HCT116 (cell line): ENCODE measurements at regions not wholly inside any gene's neighbourhood (a gene's known extent, or its start where the extent isn't known, plus 50 kb on each side); places are given as distances from the start of the nearest gene placed in this dataset.
"Not testable (repeated sequence)": the region's sequence is repeated elsewhere in the genome, so short reads cannot be mapped to it uniquely, and the experiment has no call there.

Experiments
- ATAC-seq: fragments of 200-7000 bp; cut with Tn5 transposase; 2 replicates; pipeline ENCODE4 v1.9.1; 2020; ENCODE audit warnings: mild to moderate bottlenecking, moderate library complexity
- BruUV-seq: library from RNA; stranded (reverse); fragments of 400-500 nt; replicated peaks from 2 replicates; lab custom pipeline; 2021; lab: Mats Ljungman, UMichigan
- CTCF ChIA-PET: fragments of 300-600 bp; sonication (Branson Sonifier 250); formaldehyde crosslinking; loops from one replicate; lab custom pipeline; 2021; ENCODE audit warnings: antibody characterized with exemption; lab: Charles Lee
- POLR2A ChIA-PET: fragments of 300-600, 350-600 bp; sonication (Branson Sonifier 250); formaldehyde crosslinking; loops from one replicate; lab custom pipeline; 2021; ENCODE audit warnings: antibody characterized with exemption; lab: Charles Lee
- RAD21 ChIA-PET, 2 experiments: fragments of 300-600 bp; sonication (Branson Sonifier 250); formaldehyde crosslinking; loops; one replicate each; lab custom pipeline; 2023; ENCODE audit warnings: low total read pairs in 2 of 2; ENCODE audit not compliant: uncharacterized antibody in 2 of 2, unreplicated experiment in 2 of 2, low non-redundant PET in 1 of 2; lab: Charles Lee
- DNase-seq: peaks from one replicate; pipeline ENCODE4 v3.0.0-alpha.2; 2010; ENCODE audit warnings: low read depth, low spot score
- H2AFZ ChIP-seq: fragments of 200-600 bp; shearing (Covaris generic), sonication (generic); 2 replicates; pipeline ENCODE4 v1.6.1; 2017; ENCODE audit warnings: low read depth, mixed run types, mixed read lengths, antibody characterized with exemption, low read length; ENCODE audit not compliant: poor library complexity, severe bottlenecking
- H3K27ac ChIP-seq: 2 replicates; pipeline ENCODE4 v1.5.1; 2012; ENCODE audit warnings: low read depth, low read length
- H3K27me3 ChIP-seq: fragments of 200-600 bp; sonication (generic); 2 replicates; pipeline ENCODE4 v1.6.1; 2016; ENCODE audit warnings: mixed run types, low read length, mixed read lengths; ENCODE audit not compliant: insufficient read depth
- H3K36me3 ChIP-seq, 2 experiments: fragments of 200-500 bp in 1 of 2; fragments of 200-600 bp in 1 of 2; sonication (Bioruptor generic) in 1 of 2; sonication (generic) in 1 of 2; 2 replicates each; pipeline versions ENCODE4 v1.5.1 to v1.6.1; 2014 to 2016; ENCODE audit warnings: low read length in 2 of 2, inconsistent platforms in 1 of 2, mixed read lengths in 1 of 2, mixed run types in 1 of 2; ENCODE audit not compliant: insufficient read depth in 2 of 2, control insufficient read depth in 1 of 2
- H3K4me1 ChIP-seq, 2 experiments: fragments of 200-600 bp in 1 of 2; sonication (generic) in 1 of 2; 2 replicates each; pipeline versions ENCODE4 v1.5.1 to v1.6.1; 2012 to 2017; ENCODE audit warnings: low read length in 2 of 2, inconsistent platforms in 1 of 2, mild to moderate bottlenecking in 1 of 2, mixed read lengths in 1 of 2, mixed run types in 1 of 2, moderate library complexity in 1 of 2; ENCODE audit not compliant: insufficient read depth in 2 of 2, control insufficient read depth in 1 of 2
- H3K4me2 ChIP-seq: fragments of 200-600 bp; sonication (generic); 2 replicates; pipeline ENCODE4 v1.6.1; 2017; ENCODE audit warnings: mixed run types, low read length, mixed read lengths
- H3K4me3 ChIP-seq, 2 experiments: fragments of 200-600 bp in 1 of 2; sonication (generic) in 1 of 2; replicated peaks in 1 of 2; 2 replicates each; pipeline ENCODE4 v1.5.1; 2011 to 2016; ENCODE audit warnings: low read length in 2 of 2, control low read depth in 1 of 2, low read depth in 1 of 2, mild to moderate bottlenecking in 1 of 2, mixed read lengths in 1 of 2, mixed run types in 1 of 2
- H3K79me2 ChIP-seq: fragments of 200-600 bp; sonication (generic); 2 replicates; pipeline ENCODE4 v1.6.1; 2017; ENCODE audit warnings: mild to moderate bottlenecking, mixed run types, low read length, moderate library complexity, mixed read lengths; ENCODE audit not compliant: insufficient read depth
- H3K9ac ChIP-seq: fragments of 200-600 bp; sonication (generic); 2 replicates; pipeline ENCODE4 v1.6.1; 2016; ENCODE audit warnings: low read length, mixed read lengths
- H3K9me2 ChIP-seq: fragments of 200-600 bp; sonication (generic), shearing (Covaris generic); 2 replicates; pipeline ENCODE4 v1.6.1; 2017; ENCODE audit warnings: mixed run types, mild to moderate bottlenecking, moderate library complexity; ENCODE audit not compliant: insufficient read depth
- H3K9me3 ChIP-seq, 2 experiments: fragments of 200-500 bp in 1 of 2; fragments of 200-600 bp in 1 of 2; sonication (Bioruptor generic) in 1 of 2; sonication (generic) in 1 of 2; 2 replicates each; pipeline ENCODE4 v1.6.1; 2014 to 2017; ENCODE audit warnings: low read length in 2 of 2, mixed read lengths in 2 of 2, inconsistent platforms in 1 of 2, low read depth in 1 of 2, mild to moderate bottlenecking in 1 of 2, mixed run types in 1 of 2, moderate library complexity in 1 of 2; ENCODE audit not compliant: control insufficient read depth in 1 of 2, insufficient read depth in 1 of 2
- H4K20me1 ChIP-seq: fragments of 200-600 bp; sonication (generic), shearing (Covaris generic); 2 replicates; pipeline ENCODE4 v1.6.1; 2017; ENCODE audit warnings: mixed run types, mild to moderate bottlenecking, moderate library complexity; ENCODE audit not compliant: insufficient read depth
- POLR2A ChIP-seq: IDR thresholded peaks from 2 replicates; pipeline ENCODE4 v1.7.0; 2011; ENCODE audit warnings: borderline replicate concordance; ENCODE audit not compliant: insufficient read depth, insufficient read length; ENCODE audit errors: extremely low read depth
- TCF7L2 ChIP-seq: IDR thresholded peaks from 2 replicates; pipeline ENCODE4 v1.7.0; 2011; ENCODE audit warnings: borderline replicate concordance, inconsistent platforms; ENCODE audit not compliant: insufficient read depth, insufficient read length; ENCODE audit errors: extremely low read depth
- ZFX ChIP-seq: fragments of 450-650 bp; IDR thresholded peaks from 2 replicates; pipeline ENCODE4 v1.6.1; 2017
- intact Hi-C: fragments of 100-400 bp; cut with micrococcal nuclease; formaldehyde crosslinking; loops from 2 replicates; pipeline ENCODE4 v1.10.0; 2022
- TF ChIP-seq, protein P1 (sequence below): IDR thresholded peaks from 2 replicates; pipeline ENCODE4 v1.6.1; 2012

DNA sequence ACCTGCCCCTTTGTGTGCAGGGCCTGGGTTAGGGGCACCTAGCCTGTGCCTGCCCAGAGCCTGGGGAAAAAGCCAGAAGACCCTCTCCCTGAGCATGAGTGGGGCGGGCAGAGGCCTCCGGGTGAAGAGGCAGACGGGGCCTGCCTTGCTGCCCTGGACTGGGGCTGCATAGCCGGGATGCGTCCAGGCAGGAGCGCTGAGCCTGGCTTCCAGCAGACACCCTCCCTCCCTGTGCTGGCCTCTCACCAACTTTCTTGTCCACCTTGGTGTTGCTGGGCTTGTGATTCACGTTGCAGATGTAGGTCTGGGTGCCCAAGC, 216.1 kb downstream of the TMEM121 start (continued):
- TF ChIP-seq, protein P1, sequence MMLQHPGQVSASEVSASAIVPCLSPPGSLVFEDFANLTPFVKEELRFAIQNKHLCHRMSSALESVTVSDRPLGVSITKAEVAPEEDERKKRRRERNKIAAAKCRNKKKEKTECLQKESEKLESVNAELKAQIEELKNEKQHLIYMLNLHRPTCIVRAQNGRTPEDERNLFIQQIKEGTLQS: no peak
- no peak for TF ChIP-seq TCF7L2
- TF ChIP-seq POLR2A: no peak
- TF ChIP-seq ZFX: no peak
- TF ChIP-seq, all 23 proteins: peak for 0

DNA sequence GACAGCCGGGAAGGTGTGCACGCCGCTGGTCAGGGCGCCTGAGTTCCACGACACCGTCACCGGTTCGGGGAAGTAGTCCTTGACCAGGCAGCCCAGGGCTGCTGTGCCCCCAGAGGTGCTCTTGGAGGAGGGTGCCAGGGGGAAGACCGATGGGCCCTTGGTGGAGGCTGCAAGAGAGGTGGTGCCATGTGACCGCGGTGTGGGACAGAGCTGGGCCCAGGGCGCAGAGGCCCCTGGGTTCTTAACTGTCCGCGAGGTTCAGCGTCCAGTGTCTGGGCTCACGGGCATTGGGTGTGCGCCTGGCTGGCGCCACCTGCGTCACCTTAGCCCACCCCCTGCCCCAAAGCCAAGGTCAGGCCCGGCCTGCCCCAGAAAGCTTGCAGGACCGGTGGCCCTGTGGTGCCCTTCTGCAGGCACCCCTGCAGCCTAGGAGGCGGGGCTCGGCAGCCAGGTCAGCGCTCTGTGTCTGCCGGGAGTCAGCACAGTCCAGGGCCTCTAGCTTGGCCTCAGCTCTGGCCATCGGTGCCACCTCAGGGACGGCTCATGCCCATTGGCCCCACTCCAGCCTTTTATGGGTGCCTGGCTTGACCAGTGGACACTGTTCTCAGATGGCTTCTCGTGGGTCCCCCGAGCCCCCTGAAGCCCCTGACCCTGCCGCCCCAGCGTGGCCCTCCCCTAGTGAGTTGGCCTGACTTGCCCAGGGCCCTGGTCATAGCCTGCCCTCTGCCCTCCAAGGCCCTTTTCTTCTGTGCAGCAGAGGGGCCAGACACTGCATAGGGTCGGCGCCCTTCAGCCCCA, 216.7 kb downstream of the TMEM121 start:
- H3K36me3 ChIP-seq, H3K9me3 ChIP-seq, DNase-seq, H3K27ac ChIP-seq, H3K27me3 ChIP-seq, POLR2A ChIA-PET, H4K20me1 ChIP-seq, H3K9me2 ChIP-seq, BruUV-seq, H3K4me3 ChIP-seq, H2AFZ ChIP-seq, H3K79me2 ChIP-seq, CTCF ChIA-PET, H3K9ac ChIP-seq, H3K4me1 ChIP-seq, intact Hi-C loops, H3K4me2 ChIP-seq, ATAC-seq: not testable (repeated sequence)
- RAD21 ChIA-PET: interaction anchor here in 1 of 2 experiments (0.6 kb wide), 1 partner anchor 251 kb away, joined by 5 read pairs; no protein-coding TSS in a partner anchor

DNA sequence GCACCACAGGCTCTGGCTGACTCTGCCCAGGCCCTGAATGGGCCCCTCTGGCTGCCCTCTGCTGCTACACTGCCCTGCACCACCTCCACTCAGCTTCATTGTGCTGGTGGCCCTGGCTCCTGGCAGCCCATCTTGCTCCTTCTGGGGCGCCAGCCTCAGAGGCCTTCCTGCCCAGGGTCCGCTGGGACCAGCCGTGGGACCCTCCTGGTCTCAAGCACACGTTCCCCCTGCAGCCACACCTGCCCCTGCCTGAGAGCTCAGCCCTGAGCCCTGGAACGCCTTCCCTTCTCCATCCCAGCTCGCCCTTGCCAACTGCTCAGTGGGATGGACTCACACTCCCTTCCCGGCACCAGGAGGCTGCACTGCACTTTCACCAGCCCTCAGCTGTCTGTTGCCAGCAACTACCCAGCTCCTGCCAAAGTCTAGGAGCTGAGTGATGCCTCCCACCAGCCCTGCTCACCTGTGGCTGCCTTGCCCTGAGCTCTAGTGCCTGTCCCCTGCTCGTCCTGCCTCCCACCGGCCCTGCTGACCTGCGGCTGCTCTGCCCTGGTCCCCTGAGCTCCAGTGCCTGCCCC, 217.9 kb downstream of the TMEM121 start:
- RAD21 ChIA-PET, H3K4me3 ChIP-seq, H3K4me1 ChIP-seq, DNase-seq, H4K20me1 ChIP-seq, H3K36me3 ChIP-seq, H2AFZ ChIP-seq, H3K27me3 ChIP-seq, H3K79me2 ChIP-seq, H3K9me2 ChIP-seq, BruUV-seq, H3K4me2 ChIP-seq, H3K27ac ChIP-seq, H3K9me3 ChIP-seq, intact Hi-C loops, POLR2A ChIA-PET, CTCF ChIA-PET, H3K9ac ChIP-seq: not testable (repeated sequence)
- peak; percentile 54 for ATAC-seq
